GM10266 (cell line): ENCODE measurements at regions not wholly inside any gene's neighbourhood (a gene's known extent, or its start where the extent isn't known, plus 50 kb on each side); places are given as distances from the start of the nearest gene placed in this dataset.
"Not testable (repeated sequence)": the region's sequence is repeated elsewhere in the genome, so short reads cannot be mapped to it uniquely, and the experiment has no call there.

Source experiments
- DNase-seq: peaks from one replicate; pipeline ENCODE4 v3.0.0; 2012; ENCODE audit errors: extremely low spot score
- CTCF ChIP-seq: IDR thresholded peaks from 2 replicates; pipeline ENCODE4 v1.5.1; 2012; ENCODE audit warnings: mild to moderate bottlenecking, low read depth; ENCODE audit not compliant: control insufficient read depth, insufficient read depth; ENCODE audit errors: missing control alignments

- TF ChIP-seq CTCF: no peak
- no peak for DNase-seq
Observed at GRCh38 chr6:93017213-93017612, 402.1 kb downstream of the EPHA7 start.

GRCh38 chr6:93013054-93013453 is 406.3 kb downstream of the EPHA7 start:
- no peak for TF ChIP-seq CTCF
- DNase-seq: no peak

GRCh38 chr6:93008375-93008774 is 411.0 kb downstream of the EPHA7 start:
- TF ChIP-seq CTCF: no peak
- no peak for DNase-seq

GRCh38 chr6:92989656-92990055 is 429.7 kb downstream of the EPHA7 start:
- no peak for DNase-seq
- no peak for TF ChIP-seq CTCF

- TF ChIP-seq CTCF: no peak
- no peak for DNase-seq
Observed at GRCh38 chr6:92979281-92979680, 440.1 kb downstream of the EPHA7 start.

- no peak for TF ChIP-seq CTCF
- no peak for DNase-seq
Observed at GRCh38 chr6:92977018-92977417, 442.3 kb downstream of the EPHA7 start.

GRCh38 chr6:92967362-92967761 is 452.0 kb downstream of the EPHA7 start:
- TF ChIP-seq CTCF: no peak
- no peak for DNase-seq

GRCh38 chr6:92962846-92963245 is 456.5 kb downstream of the EPHA7 start:
- no peak for TF ChIP-seq CTCF
- no peak for DNase-seq

GRCh38 chr6:92952111-92952510 is 467.2 kb downstream of the EPHA7 start:
- DNase-seq: not testable (repeated sequence)
